Erythroblast (primary cell): ENCODE measurements at regions not wholly inside any gene's neighbourhood (a gene's known extent, or its start where the extent isn't known, plus 50 kb on each side); places are given as distances from the start of the nearest gene placed in this dataset.

Source experiments
- DNase-seq, 2 experiments: peaks; one replicate each; lab custom pipeline; 2025; lab: John Stamatoyannopoulos, UW
- GATA1 ChIP-seq: IDR thresholded peaks from 2 replicates; pipeline ENCODE4 v1.6.1; 2011; ENCODE audit warnings: low read depth, mild to moderate bottlenecking, control low read depth, low read length, moderate library complexity
- POLR2A ChIP-seq: IDR thresholded peaks from 2 replicates; pipeline ENCODE4 v1.6.1; 2011; ENCODE audit warnings: mild to moderate bottlenecking, low read length

DNA sequence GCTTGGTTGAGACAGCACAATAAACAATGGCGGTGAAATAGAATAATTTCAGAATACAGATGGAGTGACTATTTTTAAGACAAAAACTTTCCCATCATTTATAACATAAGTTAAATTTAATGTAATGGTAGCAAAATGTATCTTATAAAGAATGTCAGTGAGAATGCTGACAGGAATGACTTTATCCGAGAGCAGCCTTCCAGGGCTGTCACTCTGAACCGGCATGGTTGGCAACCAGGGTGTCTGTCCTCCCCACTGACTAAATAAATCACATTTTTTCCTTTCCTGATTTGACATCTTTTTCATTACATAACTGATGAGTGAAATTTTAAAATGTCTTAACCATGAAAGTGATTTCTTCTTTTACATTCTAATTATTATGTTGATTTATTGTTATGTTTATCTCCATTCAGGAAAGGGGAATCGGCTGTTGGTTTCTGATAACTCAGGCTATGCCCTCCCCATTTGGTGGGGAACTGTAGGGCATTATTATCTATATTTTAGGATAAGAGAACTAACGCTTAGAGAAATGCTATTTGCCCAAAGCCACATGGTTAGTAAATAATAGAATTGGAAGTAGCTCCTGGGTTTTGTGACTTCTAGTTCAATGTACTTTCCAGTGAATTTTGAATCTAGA, 109.2 kb upstream of the OGFRL1 start:
- TF ChIP-seq POLR2A (no peak), GATA1 (no peak)
- DNase-seq: no peak

DNA sequence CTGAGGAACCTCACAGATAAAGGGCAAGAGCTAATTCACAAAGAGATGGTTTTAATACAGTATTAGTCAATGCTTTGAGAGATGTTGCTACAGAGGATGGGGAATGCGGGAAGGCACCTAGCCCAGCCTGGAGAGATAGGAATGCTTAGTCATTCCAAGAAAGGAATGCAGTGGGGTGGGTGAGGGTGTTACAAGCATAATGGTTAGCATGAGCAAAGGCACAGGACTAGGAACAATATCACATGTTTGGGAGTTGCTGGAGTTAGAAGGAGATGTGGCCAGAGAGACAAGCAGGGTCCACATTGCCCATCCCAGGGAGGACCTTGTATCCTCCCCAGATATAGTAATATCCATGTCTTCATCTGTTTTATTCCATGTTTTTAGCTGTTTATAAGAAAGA, 107.0 kb upstream of the OGFRL1 start:
- TF ChIP-seq GATA1: no peak
- no peak for TF ChIP-seq POLR2A
- no peak for DNase-seq

DNA sequence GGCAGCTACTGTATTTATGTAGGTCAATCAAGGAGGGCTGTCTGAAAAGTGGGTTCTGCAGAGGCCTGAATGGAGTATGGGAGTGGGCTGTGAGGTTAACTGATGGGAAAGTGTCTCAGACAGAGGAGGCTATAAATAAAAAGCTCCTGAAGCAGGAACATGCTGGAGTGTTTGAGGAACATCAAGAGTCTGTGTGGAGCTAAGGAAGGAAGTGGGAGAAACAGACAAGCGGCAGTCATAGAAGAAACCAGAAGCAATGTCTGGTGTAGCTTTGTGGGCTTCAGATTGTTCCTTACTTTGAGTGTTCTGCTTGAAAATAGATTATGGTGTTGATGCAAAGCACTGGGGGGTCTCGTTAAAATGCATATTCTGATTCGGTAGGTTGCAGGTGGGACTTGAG, 101.5 kb upstream of the OGFRL1 start:
- TF ChIP-seq POLR2A (no peak), GATA1 (no peak)
- DNase-seq: no peak

DNA sequence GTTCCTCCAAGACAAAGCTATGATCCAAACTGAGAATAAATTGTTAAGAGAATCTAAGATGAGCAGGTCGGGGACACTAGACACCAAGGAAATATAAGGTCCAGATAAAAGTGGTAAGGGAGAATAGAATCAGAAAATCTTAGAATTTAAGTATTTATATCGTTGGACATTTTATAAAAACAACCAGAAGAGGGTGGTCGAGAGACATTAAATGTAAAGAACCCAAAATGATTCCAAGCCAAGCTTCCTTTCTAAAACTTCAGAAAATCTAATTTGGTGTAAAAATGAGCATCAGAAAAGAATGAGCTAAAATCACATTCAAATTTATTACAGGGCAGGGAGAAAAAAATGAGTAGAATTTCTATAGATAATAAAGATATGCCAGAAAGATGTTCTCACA, 97.8 kb upstream of the OGFRL1 start:
- TF ChIP-seq GATA1: no peak
- TF ChIP-seq POLR2A: no peak
- DNase-seq: peak in 1 of 2 experiments; percentile 21

DNA sequence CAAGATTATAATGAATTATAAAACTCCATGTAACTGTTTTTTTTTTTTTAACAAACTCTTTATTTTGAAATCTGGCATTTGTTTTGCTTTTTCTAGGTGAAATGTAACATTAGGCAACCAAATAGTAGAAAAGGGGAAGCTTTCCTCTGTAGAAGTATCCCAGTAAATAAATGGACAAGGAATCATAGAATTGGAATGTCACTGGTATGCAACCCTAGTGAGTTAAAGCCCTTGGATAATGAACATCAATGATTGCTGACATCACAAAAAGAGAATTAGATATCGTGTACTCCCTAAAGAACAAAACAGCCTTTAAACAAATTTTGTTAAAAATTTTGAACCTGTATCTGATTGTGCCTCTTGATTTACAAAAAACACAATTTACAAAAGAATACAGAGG, 93.9 kb upstream of the OGFRL1 start:
- no peak for TF ChIP-seq GATA1
- TF ChIP-seq POLR2A: no peak
- DNase-seq: no peak

DNA sequence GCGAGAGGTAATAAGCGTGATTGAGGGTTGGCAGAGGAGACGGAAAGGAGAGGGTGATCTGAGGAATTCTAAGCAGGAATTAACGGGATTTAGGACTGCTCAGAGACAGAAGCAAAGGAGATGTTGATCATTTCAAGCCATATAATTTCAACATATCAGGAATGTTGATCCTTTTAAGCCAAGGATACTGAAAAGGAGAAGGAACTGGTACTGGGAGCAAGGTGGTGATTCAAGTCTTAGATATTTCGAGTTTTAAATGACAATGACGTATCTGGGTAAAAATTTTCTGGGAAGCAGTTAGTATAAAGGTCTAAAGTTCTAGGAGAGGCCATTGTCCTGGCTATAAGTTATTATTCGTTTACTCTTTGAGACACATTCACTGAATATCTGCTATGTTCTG, 91.3 kb upstream of the OGFRL1 start:
- no peak for DNase-seq
- TF ChIP-seq POLR2A (no peak), GATA1 (no peak)

DNA sequence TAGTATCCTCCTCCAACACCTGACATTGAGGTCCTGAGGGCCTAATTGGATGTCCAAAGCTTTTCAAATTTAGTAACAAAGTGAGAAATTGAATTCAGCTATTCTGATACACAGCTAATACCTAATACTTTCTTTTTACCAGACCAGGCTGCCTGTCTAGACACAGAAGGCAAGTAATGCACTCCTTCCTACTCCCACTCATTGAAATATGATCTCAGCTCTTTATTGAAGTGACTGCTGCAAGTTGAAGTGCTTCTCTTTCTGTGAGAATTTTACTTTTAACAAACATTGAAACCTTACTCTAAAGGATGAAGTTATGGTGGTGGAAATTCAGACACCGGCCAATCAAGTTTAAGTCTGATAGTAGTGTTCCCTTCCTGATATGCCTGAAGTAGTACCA, 90.8 kb upstream of the OGFRL1 start:
- no peak for TF ChIP-seq GATA1
- TF ChIP-seq POLR2A: no peak
- DNase-seq: no peak

DNA sequence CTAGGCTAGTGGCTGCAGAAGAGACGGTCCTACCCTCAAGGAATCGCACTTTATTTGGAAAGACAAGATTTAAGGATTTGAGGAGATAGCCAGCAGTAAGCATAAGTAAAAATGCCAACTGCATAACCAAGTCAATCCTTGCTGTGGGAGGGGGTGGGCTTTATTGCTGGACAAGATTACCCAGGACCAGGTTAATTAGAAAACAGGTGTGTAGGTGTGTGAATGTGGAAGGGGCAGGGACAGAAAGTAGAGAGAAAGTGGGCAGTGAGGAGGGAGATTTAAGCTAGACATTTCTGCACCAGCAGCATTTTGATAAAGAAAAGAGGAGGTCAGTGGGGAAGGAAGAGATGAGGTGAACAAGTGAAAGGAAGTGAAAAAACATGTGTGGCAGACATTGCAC, 89.7 kb upstream of the OGFRL1 start:
- TF ChIP-seq POLR2A: no peak
- no peak for TF ChIP-seq GATA1
- no peak for DNase-seq

DNA sequence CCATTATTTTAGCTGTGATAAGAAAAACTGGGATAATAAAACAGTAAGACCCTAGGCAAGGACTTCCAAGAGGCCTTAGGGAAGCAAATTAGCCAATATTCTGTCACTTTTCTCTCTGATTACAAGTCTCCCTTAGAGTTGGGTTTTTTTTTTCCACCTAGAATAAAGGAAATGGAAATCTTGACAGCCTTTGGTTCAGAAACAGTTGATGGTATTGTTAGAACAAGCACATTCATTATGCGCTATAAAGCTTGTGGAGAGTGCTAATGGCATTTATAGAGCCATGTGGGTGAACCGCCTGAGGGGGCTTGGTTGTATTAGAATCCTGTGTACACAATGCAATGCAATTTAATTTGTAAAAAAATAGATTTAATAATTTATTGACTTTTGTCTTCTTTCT, 88.9 kb upstream of the OGFRL1 start:
- no peak for DNase-seq
- no peak for TF ChIP-seq POLR2A
- TF ChIP-seq GATA1: no peak

DNA sequence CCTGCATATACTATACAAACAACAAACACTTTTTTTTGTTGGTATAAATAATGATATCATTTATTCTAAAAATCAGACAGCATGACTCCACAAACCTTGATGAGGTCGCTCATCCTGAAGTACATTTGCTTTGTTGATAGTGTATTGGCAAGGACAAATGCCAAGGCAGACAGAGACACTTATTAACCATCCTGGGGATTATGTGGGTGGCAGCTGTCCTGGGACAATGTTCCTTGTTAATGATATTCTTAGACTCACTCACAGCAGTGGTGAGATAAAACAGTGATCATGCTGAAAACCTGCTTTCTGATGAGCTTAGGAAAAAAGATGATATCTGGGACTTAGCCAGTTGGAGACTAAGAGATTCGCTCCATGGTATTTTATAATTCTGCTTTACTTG, 85.4 kb upstream of the OGFRL1 start:
- no peak for DNase-seq
- TF ChIP-seq GATA1: no peak
- TF ChIP-seq POLR2A: no peak

DNA sequence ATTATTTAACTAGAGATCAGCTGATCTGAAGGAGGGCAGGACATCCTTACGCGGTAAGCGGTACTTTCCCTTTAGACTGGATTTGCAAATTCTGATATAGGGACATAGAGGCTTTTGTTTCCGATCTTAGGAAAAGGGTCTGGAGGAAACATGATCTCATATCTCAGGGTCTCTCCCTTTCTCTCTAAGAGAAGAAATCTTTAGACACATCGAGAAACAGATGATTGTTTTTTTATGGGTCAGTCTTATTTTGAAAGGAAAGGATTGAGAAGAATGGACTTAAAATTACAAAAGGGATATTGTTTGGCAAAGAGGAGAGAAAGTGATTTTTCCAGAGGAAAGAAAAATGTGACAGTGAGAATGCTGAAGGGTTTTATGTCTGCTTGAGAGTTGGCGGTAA, 83.9 kb upstream of the OGFRL1 start:
- no peak for DNase-seq
- TF ChIP-seq GATA1: no peak
- no peak for TF ChIP-seq POLR2A

DNA sequence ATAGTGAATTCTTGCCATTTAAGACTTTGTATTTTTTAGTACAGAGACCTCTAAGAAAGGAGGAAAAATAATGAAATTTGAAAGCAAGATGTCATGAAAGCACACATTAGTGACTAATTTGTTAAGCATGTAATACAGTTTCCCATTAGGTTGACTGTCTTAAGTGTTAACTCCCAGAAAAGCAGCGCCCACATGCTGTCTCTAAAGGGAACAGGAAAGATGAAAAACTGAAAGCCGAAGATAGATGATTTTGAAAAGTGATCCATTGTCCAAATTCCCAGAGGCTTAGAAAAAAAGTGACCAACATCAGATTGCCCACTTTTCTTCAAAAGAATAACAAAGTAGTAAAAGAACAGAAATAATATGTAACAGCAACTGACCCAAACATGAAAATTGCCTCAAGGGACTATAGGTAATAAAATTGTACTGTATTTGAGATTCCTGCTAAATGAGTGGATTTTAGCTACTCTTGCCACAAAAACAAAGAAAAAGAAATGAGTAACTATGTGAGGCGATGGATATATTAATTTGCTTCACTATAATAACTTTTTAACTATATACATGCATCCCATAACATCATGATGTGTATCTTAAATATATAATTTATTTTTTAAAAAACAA, 83.2 kb upstream of the OGFRL1 start:
- no peak for TF ChIP-seq GATA1
- no peak for DNase-seq

DNA sequence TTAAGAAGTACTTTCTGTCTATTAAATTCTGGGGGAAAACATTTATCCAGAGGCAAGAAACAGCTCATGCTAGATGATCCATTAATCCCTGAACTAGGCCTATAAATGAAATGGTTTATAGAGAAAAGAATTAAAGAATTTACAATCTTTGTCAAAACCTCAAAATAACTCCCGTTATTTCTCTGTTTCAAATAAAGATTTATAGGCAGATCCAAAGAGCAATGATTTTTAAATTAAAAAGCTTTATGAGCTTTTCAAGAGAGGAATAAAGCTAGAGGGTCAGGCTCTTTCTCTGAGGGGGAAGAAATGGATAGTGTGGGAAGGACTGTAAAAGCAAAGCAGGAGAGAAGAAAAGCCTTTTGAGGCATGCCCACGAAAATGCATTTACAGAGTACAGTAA, 82.5 kb upstream of the OGFRL1 start:
- DNase-seq: no peak

DNA sequence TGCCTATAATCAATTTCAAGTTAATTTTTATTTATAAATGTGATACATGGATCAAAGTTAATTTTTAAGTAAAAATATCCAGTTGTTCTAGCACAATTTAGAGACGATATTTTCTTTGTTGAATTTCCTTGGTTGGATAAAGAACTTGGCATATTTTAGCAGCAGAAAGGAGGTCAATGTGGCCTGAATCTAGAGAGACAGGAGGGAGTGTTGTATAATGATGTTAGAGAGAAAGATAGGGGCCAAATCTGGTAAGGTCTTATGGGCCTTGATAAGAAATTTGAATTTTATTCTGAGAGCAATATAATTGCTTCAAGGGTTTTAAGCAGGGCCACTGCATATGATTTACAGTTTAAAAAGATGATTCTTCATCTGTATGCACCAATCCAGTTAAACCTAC, 79.4 kb upstream of the OGFRL1 start:
- DNase-seq: no peak
- TF ChIP-seq GATA1 (no peak), POLR2A (no peak)

More for the DNA sequence above, 82.5 kb upstream of the OGFRL1 start:
- TF ChIP-seq POLR2A: no peak
- no peak for TF ChIP-seq GATA1

DNA sequence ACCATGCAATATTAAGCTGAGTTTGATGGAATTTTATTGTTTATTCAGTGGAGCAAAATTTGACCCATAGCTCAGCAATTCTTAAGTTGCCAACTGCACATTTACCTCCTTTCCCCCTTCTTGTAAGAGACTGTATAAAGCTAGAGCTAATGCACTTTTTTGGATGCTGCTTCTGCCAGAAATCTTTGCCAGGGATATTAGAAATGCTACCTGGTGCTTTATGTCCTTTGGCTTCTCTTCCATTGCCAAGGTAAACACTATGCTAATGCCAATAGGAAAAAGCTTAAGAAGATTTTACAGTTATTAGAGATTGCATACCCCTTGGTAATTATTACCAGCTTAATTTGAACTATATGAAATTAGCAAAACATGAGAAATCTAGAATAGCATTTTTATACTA, 79.0 kb upstream of the OGFRL1 start:
- TF ChIP-seq GATA1 (no peak), POLR2A (no peak)
- no peak for DNase-seq
